Neuronal stem cell (in vitro differentiated cells): ENCODE measurements at regions not wholly inside any gene's neighbourhood (a gene's known extent, or its start where the extent isn't known, plus 50 kb on each side); places are given as distances from the start of the nearest gene placed in this dataset.

Source experiments
- DNase-seq: peaks from one replicate; pipeline ENCODE4 v3.0.0-alpha.2; 2013; ENCODE audit warnings: low spot score
- H2AFZ ChIP-seq: one replicate; pipeline ENCODE4 v1.6.1; 2013; ENCODE audit warnings: mild to moderate bottlenecking, low read length, inconsistent platforms
- H2AK5ac ChIP-seq: 2 replicates; pipeline ENCODE4 v1.6.1; 2013; ENCODE audit warnings: low read depth, mild to moderate bottlenecking, inconsistent platforms, low read length, moderate library complexity, mixed read lengths
- H2BK120ac ChIP-seq: 2 replicates; pipeline ENCODE4 v1.6.1; 2013; ENCODE audit warnings: low read depth, mild to moderate bottlenecking, inconsistent platforms, low read length, moderate library complexity, mixed read lengths
- H2BK12ac ChIP-seq: one replicate; pipeline ENCODE4 v1.6.1; 2013; ENCODE audit warnings: low read length, inconsistent platforms
- H2BK15ac ChIP-seq: 2 replicates; pipeline ENCODE4 v1.6.1; 2013; ENCODE audit warnings: mild to moderate bottlenecking, low read length, inconsistent platforms, mixed read lengths
- H2BK5ac ChIP-seq: one replicate; pipeline ENCODE4 v1.6.1; 2013; ENCODE audit warnings: inconsistent platforms, mild to moderate bottlenecking, low read length, moderate library complexity
- H3K14ac ChIP-seq: one replicate; pipeline ENCODE4 v1.6.1; 2013; ENCODE audit warnings: low read length, inconsistent platforms
- H3K18ac ChIP-seq: 2 replicates; pipeline ENCODE4 v1.6.1; 2013; ENCODE audit warnings: low read length, inconsistent platforms
- H3K23ac ChIP-seq: 2 replicates; pipeline ENCODE4 v1.6.1; 2013; ENCODE audit warnings: low read depth, mild to moderate bottlenecking, mixed read lengths, low read length, inconsistent platforms; ENCODE audit not compliant: poor library complexity
- H3K27ac ChIP-seq: replicated peaks from 3 replicates; pipeline ENCODE4 v1.5.1; 2013; ENCODE audit warnings: low read length, inconsistent platforms
- H3K27me3 ChIP-seq, 3 experiments: 2 replicates each; pipeline ENCODE4 v1.6.1; 2013; ENCODE audit warnings: low read length in 3 of 3, mild to moderate bottlenecking in 2 of 3, inconsistent platforms in 1 of 3, low read depth in 1 of 3, mixed read lengths in 1 of 3, moderate library complexity in 1 of 3; ENCODE audit not compliant: control insufficient read depth in 3 of 3, insufficient read depth in 3 of 3
- H3K36me3 ChIP-seq, 2 donors: replicated peaks in 1 of 2; 2 replicates each; pipeline ENCODE4 v1.6.1; 2013; ENCODE audit warnings: low read length in 2 of 2; ENCODE audit not compliant: control insufficient read depth in 2 of 2, insufficient read depth in 2 of 2
- H3K4ac ChIP-seq: 2 replicates; pipeline ENCODE4 v1.6.1; 2013; ENCODE audit warnings: inconsistent platforms, mild to moderate bottlenecking, low read length, moderate library complexity
- H3K4me1 ChIP-seq, 2 donors: 1 replicate in 1 of 2; 2 replicates in 1 of 2; pipeline ENCODE4 v1.6.1; 2013; ENCODE audit warnings: low read length in 2 of 2, low read depth in 1 of 2; ENCODE audit not compliant: control insufficient read depth in 2 of 2, insufficient read depth in 1 of 2
- H3K4me2 ChIP-seq: one replicate; pipeline ENCODE4 v1.6.1; 2013; ENCODE audit warnings: mild to moderate bottlenecking, low read length, inconsistent platforms; ENCODE audit not compliant: insufficient read depth, poor library complexity, severe bottlenecking
- H3K4me3 ChIP-seq, 2 donors: 2 replicates each; pipeline ENCODE4 v1.5.1; 2013; ENCODE audit warnings: low read length in 2 of 2, mild to moderate bottlenecking in 2 of 2, inconsistent platforms in 1 of 2, moderate library complexity in 1 of 2
- H3K79me1 ChIP-seq: one replicate; pipeline ENCODE4 v1.6.1; 2013; ENCODE audit warnings: low read depth, mild to moderate bottlenecking, inconsistent platforms, low read length, moderate library complexity
- H3K9ac ChIP-seq: one replicate; pipeline ENCODE4 v1.6.1; 2013; ENCODE audit warnings: mild to moderate bottlenecking, low read depth, low read length, inconsistent platforms; ENCODE audit not compliant: poor library complexity
- H3K9me3 ChIP-seq, 2 donors: replicated peaks in 1 of 2; 2 replicates each; pipeline versions ENCODE3 to v1.6.1; 2013; ENCODE audit warnings: low read length in 2 of 2, mild to moderate bottlenecking in 2 of 2, inconsistent platforms in 1 of 2, low read depth in 1 of 2, mixed read lengths in 1 of 2, moderate library complexity in 1 of 2; ENCODE audit not compliant: control insufficient read depth in 2 of 2, insufficient read depth in 1 of 2
- H4K8ac ChIP-seq: one replicate; pipeline ENCODE4 v1.6.1; 2013; ENCODE audit warnings: low read depth, mild to moderate bottlenecking, inconsistent platforms, low read length, moderate library complexity
- H4K91ac ChIP-seq: one replicate; pipeline ENCODE4 v1.6.1; 2013; ENCODE audit warnings: low read length, low read depth, mild to moderate bottlenecking, inconsistent platforms; ENCODE audit not compliant: poor library complexity
- WGBS, 2 donors: extraction: QIAGEN DNeasy Blood & Tissue Kit; methylation state at CpG; one replicate each; pipeline ENCODE4 v1.1.7; 2013; ENCODE audit warnings: missing lambda C conversion rate in 2 of 2, mixed read lengths in 1 of 2; ENCODE audit not compliant: insufficient read length in 2 of 2, insufficient replicate concordance in 1 of 2; ENCODE audit errors: extremely low coverage in 2 of 2; 5-methylcytosine and 5-hydroxymethylcytosine counted together

GRCh38 chr16:49022351-49022963, 259.2 kb downstream of the CBLN1 start:
- Histone ChIP-seq H3K23ac (no peak overlapping the region), H3K18ac (peak overlapping the region; percentile 68), H3K4me2 (no peak overlapping the region), H4K8ac (no peak overlapping the region), H3K9me3 (no peaks in the 10 kb centered on the region), H3K14ac (no peak overlapping the region), H2AFZ (no peak overlapping the region), H2BK12ac (no peak overlapping the region), H3K9ac (no peak overlapping the region), H3K27me3 (no peaks in the 10 kb centered on the region), H3K36me3 (no peaks in the 10 kb centered on the region), H3K4me3 (no peak overlapping the region), H3K79me1 (no peaks in the 10 kb centered on the region), H3K4ac (no peak overlapping the region), H3K4me1 (peaks cover 2 to 27% of the 10 kb centered on the region in 2 donors), H2BK15ac (no peak overlapping the region), H2BK120ac (no peak overlapping the region), H2BK5ac (no peak overlapping the region), H2AK5ac (no peak overlapping the region), H4K91ac (no peak overlapping the region), H3K27ac (no peak overlapping the region)
- no CpG with 5 or more reads among the region's 12 CpGs for WGBS, 2 donors
- DNase-seq, result no peak

- Histone ChIP-seq H3K4me3 (no peak overlapping the region), H2BK12ac (no peak overlapping the region), H3K18ac (no peak overlapping the region), H3K4me1 (peaks cover 0 to 27% of the 10 kb centered on the region in 2 donors), H3K23ac (no peak overlapping the region), H3K14ac (no peak overlapping the region), H3K9me3 (peaks cover 0 to under 1% of the 10 kb centered on the region in 2 donors), H3K9ac (no peak overlapping the region), H2BK5ac (no peak overlapping the region), H3K4me2 (no peak overlapping the region), H3K27me3 (peaks cover 0 to under 1% (median 0%) of the 10 kb centered on the region in 3 experiments), H3K4ac (no peak overlapping the region), H4K8ac (no peak overlapping the region), H2BK15ac (no peak overlapping the region), H3K27ac (no peak overlapping the region), H4K91ac (no peak overlapping the region), H2AFZ (no peak overlapping the region), H2BK120ac (no peak overlapping the region), H2AK5ac (no peak overlapping the region), H3K36me3 (no peaks in the 10 kb centered on the region), H3K79me1 (no peaks in the 10 kb centered on the region)
- no peak for DNase-seq
- WGBS, 2 donors, result no CpG with 5 or more reads among the region's 9 CpGs
Measured at GRCh38 chr16:49021136-49021535, 260.5 kb downstream of the CBLN1 start.

- Histone ChIP-seq H3K23ac (no peak overlapping the region), H3K9me3 (peaks cover 0 to 5% of the 10 kb centered on the region in 2 donors), H4K8ac (no peak overlapping the region), H3K4me3 (no peak overlapping the region), H3K18ac (no peak overlapping the region), H2AK5ac (no peak overlapping the region), H3K9ac (no peak overlapping the region), H3K14ac (no peak overlapping the region), H3K4me2 (no peak overlapping the region), H2BK5ac (no peak overlapping the region), H4K91ac (no peak overlapping the region), H3K27me3 (peaks cover 0 to 2% (median 0%) of the 10 kb centered on the region in 3 experiments), H2BK12ac (no peak overlapping the region), H3K36me3 (no peaks in the 10 kb centered on the region), H2BK120ac (no peak overlapping the region), H3K27ac (no peak overlapping the region), H2AFZ (no peak overlapping the region), H3K4me1 (peaks cover 0 to 32% of the 10 kb centered on the region in 2 donors), H3K79me1 (no peaks in the 10 kb centered on the region), H3K4ac (no peak overlapping the region), H2BK15ac (no peak overlapping the region)
- no CpG with 5 or more reads among the region's 5 CpGs for WGBS, 2 donors
- DNase-seq, result no peak
Measured at GRCh38 chr16:49020436-49020835, 261.2 kb downstream of the CBLN1 start.

- Histone ChIP-seq H4K91ac (no peak overlapping the region), H2AK5ac (no peak overlapping the region), H3K4ac (no peak overlapping the region), H2BK15ac (no peak overlapping the region), H3K9me3 (peaks cover 0 to 5% of the 10 kb centered on the region in 2 donors), H2AFZ (no peak overlapping the region), H3K4me2 (no peak overlapping the region), H3K14ac (no peak overlapping the region), H3K4me1 (peaks cover 0 to 34% of the 10 kb centered on the region in 2 donors), H3K27me3 (peaks cover 0 to 2% (median 0%) of the 10 kb centered on the region in 3 experiments), H4K8ac (no peak overlapping the region), H2BK12ac (no peak overlapping the region), H3K4me3 (no peak overlapping the region), H3K79me1 (no peaks in the 10 kb centered on the region), H3K27ac (no peak overlapping the region), H3K36me3 (no peaks in the 10 kb centered on the region), H3K18ac (peak overlapping the region; percentile 11), H2BK5ac (no peak overlapping the region), H3K23ac (peak overlapping the region; percentile 32), H2BK120ac (no peak overlapping the region), H3K9ac (no peak overlapping the region)
- no CpG with 5 or more reads among the region's 13 CpGs for WGBS, 2 donors
- no peak for DNase-seq
Measured at GRCh38 chr16:49019831-49020230, 261.8 kb downstream of the CBLN1 start.
